SK-N-DZ (cell line): ENCODE measurements at regions not wholly inside any gene's neighbourhood (a gene's known extent, or its start where the extent isn't known, plus 50 kb on each side); places are given as distances from the start of the nearest gene placed in this dataset.

Source experiments
- DNase-seq: peaks from one replicate; pipeline ENCODE4 v3.0.0-alpha.2; 2015; ENCODE audit warnings: low spot score
- small RNA-seq, 2 experiments: library from RNA; depleted of rRNA; stranded (forward); fragments of <200 nt; gene quantifications; one replicate each; pipeline ENCODE3, GENCODE V24; 2014

- no peak for DNase-seq
Observed at GRCh38 chr3:31450345-31450744, 82.4 kb upstream of the STT3B start.

- DNase-seq: no peak
Observed at GRCh38 chr3:31452495-31453106, 80.1 kb upstream of the STT3B start.

GRCh38 chr3:31453430-31453829, 79.3 kb upstream of the STT3B start:
- no peak for DNase-seq

- DNase-seq: no peak
Observed at GRCh38 chr3:31455524-31455923, 77.2 kb upstream of the STT3B start.

GRCh38 chr3:31456373-31456772, 76.4 kb upstream of the STT3B start:
- no peak for DNase-seq

- DNase-seq: no peak
Observed at GRCh38 chr3:31461426-31461825, 71.3 kb upstream of the STT3B start.

GRCh38 chr3:31462050-31462569, 70.6 kb upstream of the STT3B start:
- no peak for DNase-seq

- DNase-seq: no peak
Observed at GRCh38 chr3:31465999-31466398, 66.7 kb upstream of the STT3B start.

- DNase-seq: no peak
Observed at GRCh38 chr3:31466866-31467265, 65.9 kb upstream of the STT3B start.

- DNase-seq: no peak
Observed at GRCh38 chr3:31468433-31468832, 64.3 kb upstream of the STT3B start.

GRCh38 chr3:31469385-31469784, 63.3 kb upstream of the STT3B start:
- no peak for DNase-seq

- no peak for DNase-seq
Observed at GRCh38 chr3:31472479-31473390, 60.0 kb upstream of the STT3B start.

- no peak for DNase-seq
Observed at GRCh38 chr3:31476209-31476608, 56.5 kb upstream of the STT3B start.

GRCh38 chr3:31479431-31479830, 53.3 kb upstream of the STT3B start:
- no peak for DNase-seq

GRCh38 chr3:31481697-31482096, 51.0 kb upstream of the STT3B start:
- no peak for DNase-seq

- DNase-seq: no peak
Observed at GRCh38 chr3:31482493-31483200, 50.1 kb upstream of the STT3B start.

Small RNA genes lying in the stretch of these regions (small RNA-seq; reads per million reads assigned to genes)
- gene MIR466: 0 reads per million in 2 experiments
- gene RNA5SP127: 0 reads per million in 2 experiments
